Neural crest cell (in vitro differentiated cells): ENCODE measurements at regions not wholly inside any gene's neighbourhood (a gene's known extent, or its start where the extent isn't known, plus 50 kb on each side); places are given as distances from the start of the nearest gene placed in this dataset.
"Not testable (repeated sequence)": the region's sequence is repeated elsewhere in the genome, so short reads cannot be mapped to it uniquely, and the experiment has no call there.

Source experiments
- DNase-seq: peaks from one replicate; pipeline ENCODE4 v3.0.0; 2021; ENCODE audit warnings: low read depth, mixed read lengths, low spot score
- H3K27ac Mint-ChIP-seq: one replicate; pipeline ENCODE4 v1.8.0; 2021; ENCODE audit warnings: mild to moderate bottlenecking, mixed read lengths; ENCODE audit not compliant: unreplicated experiment
- H3K27me3 Mint-ChIP-seq: 2 replicates; pipeline ENCODE4 v1.8.0; 2021; ENCODE audit warnings: low read depth, mild to moderate bottlenecking, mixed read lengths
- H3K36me3 Mint-ChIP-seq: 2 replicates; pipeline ENCODE4 v1.8.0; 2021; ENCODE audit warnings: low read depth, mild to moderate bottlenecking, mixed read lengths
- H3K4me1 Mint-ChIP-seq: 2 replicates; pipeline ENCODE4 v1.8.0; 2021; ENCODE audit warnings: mixed read lengths
- H3K4me3 Mint-ChIP-seq: one replicate; pipeline ENCODE4 v1.8.0; 2021; ENCODE audit warnings: mild to moderate bottlenecking, mixed read lengths
- H3K9me3 Mint-ChIP-seq: 2 replicates; pipeline ENCODE4 v1.8.0; 2021; ENCODE audit warnings: mixed read lengths
- TF ChIP-seq, protein P1 (sequence below): fragments of 200-600 bp; sonication (generic); conservative IDR thresholded peaks from 2 replicates; pipeline ENCODE4 v1.5.0; 2021; ENCODE audit warnings: antibody characterized with exemption, mild to moderate bottlenecking

GRCh38 chr16:73945631-73946030 is 351.0 kb upstream of the PSMD7 start:
- TF ChIP-seq, protein P1, sequence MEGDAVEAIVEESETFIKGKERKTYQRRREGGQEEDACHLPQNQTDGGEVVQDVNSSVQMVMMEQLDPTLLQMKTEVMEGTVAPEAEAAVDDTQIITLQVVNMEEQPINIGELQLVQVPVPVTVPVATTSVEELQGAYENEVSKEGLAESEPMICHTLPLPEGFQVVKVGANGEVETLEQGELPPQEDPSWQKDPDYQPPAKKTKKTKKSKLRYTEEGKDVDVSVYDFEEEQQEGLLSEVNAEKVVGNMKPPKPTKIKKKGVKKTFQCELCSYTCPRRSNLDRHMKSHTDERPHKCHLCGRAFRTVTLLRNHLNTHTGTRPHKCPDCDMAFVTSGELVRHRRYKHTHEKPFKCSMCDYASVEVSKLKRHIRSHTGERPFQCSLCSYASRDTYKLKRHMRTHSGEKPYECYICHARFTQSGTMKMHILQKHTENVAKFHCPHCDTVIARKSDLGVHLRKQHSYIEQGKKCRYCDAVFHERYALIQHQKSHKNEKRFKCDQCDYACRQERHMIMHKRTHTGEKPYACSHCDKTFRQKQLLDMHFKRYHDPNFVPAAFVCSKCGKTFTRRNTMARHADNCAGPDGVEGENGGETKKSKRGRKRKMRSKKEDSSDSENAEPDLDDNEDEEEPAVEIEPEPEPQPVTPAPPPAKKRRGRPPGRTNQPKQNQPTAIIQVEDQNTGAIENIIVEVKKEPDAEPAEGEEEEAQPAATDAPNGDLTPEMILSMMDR: no peak
- H3K36me3 Mint-ChIP-seq: no peaks in the 10 kb centered on the region
- H3K27me3 Mint-ChIP-seq: no peaks in the 10 kb centered on the region
- H3K4me1 Mint-ChIP-seq: peaks cover 4% of the 10 kb centered on the region
- H3K27ac Mint-ChIP-seq: no peak overlapping the region
- DNase-seq: no peak
- H3K4me3 Mint-ChIP-seq: no peak overlapping the region
- no peaks in the 10 kb centered on the region for H3K9me3 Mint-ChIP-seq

- H3K4me1 Mint-ChIP-seq, H3K36me3 Mint-ChIP-seq, H3K27ac Mint-ChIP-seq, H3K9me3 Mint-ChIP-seq, H3K27me3 Mint-ChIP-seq, DNase-seq, H3K4me3 Mint-ChIP-seq: not testable (repeated sequence)
These were observed 353.4 kb upstream of the PSMD7 start for GRCh38 chr16:73943184-73943583.

DNA sequence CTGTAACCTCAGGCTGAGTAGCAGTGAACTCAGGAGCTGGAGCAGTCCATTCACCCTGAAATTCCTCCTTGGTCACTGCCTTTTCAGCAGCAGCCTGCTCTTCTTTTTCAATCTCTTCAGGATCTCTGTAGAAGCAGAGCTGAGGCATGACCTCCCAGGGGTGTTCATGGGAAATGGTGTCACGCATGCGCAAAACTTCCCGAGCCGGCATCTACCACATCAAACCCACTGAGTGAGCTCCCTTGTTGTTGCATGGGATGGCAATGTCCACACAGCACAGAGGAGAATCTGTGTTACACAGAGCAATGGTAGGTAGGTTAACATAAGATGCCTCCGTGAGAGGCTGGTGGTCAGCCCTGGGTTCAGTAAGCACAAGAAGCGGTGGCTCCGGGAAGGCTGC is 355.8 kb upstream of the PSMD7 start:
- not testable (repeated sequence) for H3K4me1 Mint-ChIP-seq, H3K36me3 Mint-ChIP-seq, H3K9me3 Mint-ChIP-seq, H3K4me3 Mint-ChIP-seq, H3K27ac Mint-ChIP-seq, DNase-seq, H3K27me3 Mint-ChIP-seq

- Mint-ChIP-seq H3K36me3 (peaks cover 4% of the 10 kb centered on the region), H3K4me1 (no peaks in the 10 kb centered on the region), H3K27ac (no peak overlapping the region), H3K9me3 (peaks cover 15% of the 10 kb centered on the region), H3K4me3 (no peak overlapping the region), H3K27me3 (no peaks in the 10 kb centered on the region)
- DNase-seq: no peak
- TF ChIP-seq, protein P1: no peak
These were observed 372.7 kb upstream of the PSMD7 start for GRCh38 chr16:73923951-73924350.

DNA sequence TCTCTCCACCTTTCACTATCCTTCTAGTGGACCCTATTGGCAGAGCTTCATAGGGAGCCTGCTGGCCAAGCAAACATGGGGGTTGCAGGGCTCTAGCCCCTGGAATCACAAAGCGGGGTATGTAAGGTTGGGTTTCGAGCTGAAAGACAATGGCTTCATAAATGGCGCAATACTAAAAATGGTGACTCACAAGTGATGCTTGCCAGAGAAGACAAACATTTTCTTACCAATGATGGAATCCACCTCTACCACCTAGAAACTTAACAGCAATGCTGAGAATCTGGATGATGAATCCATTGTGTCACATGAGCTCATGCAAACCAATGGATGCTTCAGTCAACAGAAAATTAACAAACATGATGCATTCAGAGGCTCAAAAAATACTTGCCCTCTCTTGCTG is 375.3 kb upstream of the PSMD7 start:
- no peak for DNase-seq
- TF ChIP-seq, protein P1: no peak
- Mint-ChIP-seq H3K27ac (no peak overlapping the region), H3K27me3 (no peaks in the 10 kb centered on the region), H3K9me3 (peaks cover 2% of the 10 kb centered on the region), H3K36me3 (no peaks in the 10 kb centered on the region), H3K4me1 (no peaks in the 10 kb centered on the region), H3K4me3 (no peak overlapping the region)

DNA sequence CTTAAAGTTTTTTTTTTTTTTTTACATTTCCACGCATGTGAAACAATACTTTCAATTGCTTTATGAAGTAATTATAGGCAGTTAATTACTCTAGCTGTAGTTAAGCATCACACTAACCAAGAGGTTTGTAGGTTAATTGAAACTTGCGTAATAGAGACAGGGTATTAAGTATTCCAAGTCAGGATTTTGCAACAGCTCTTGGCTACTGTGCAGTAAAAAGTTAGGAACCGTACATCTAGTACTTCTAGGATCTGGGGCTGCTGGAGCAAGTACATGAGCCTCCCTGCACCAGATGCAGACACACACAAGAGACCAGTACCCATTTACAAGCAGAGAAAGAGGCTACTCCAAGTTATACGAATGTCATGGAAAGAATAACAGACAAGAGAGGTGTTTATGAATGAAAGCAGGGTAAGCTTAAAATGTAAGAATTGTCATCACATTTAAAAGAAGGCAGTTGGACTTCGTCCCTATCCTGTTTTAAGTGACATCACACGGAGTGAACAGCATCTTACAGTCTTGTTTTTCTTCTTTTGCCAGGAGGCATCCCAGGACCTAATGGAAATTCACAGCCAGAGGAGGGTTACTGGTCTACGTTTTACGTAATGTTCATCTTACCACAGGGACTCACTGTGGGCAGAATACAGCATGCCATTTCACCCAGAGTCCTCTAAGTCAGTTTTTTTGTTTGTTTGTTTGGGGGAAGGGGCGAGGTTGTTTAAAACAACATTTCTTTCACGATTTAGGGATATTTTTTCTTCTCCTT is 379.6 kb upstream of the PSMD7 start:
- Mint-ChIP-seq H3K36me3 (no peaks in the 10 kb centered on the region), H3K9me3 (no peaks in the 10 kb centered on the region), H3K27ac (no peak overlapping the region), H3K4me1 (peaks cover 21% of the 10 kb centered on the region), H3K4me3 (no peak overlapping the region), H3K27me3 (no peaks in the 10 kb centered on the region)
- no peak for DNase-seq
- TF ChIP-seq, protein P1: no peak
